ENCODE measurements at regions not wholly inside any gene's neighbourhood (a gene's known extent, or its start where the extent isn't known, plus 50 kb on each side); places are given as distances from the start of the nearest gene placed in this dataset.

GRCh38 chr21:33151941-33152731, 77.6 kb upstream of the IFNAR2 start:
- no peak overlapping the region for H3K27ac ChIP-seq
- no peaks in the 10 kb centered on the region for H3K79me2 ChIP-seq
- no peaks in the 10 kb centered on the region for H3K9me3 ChIP-seq (ENCODE audit: control insufficient read depth, low read length)
- H3K36me3 ChIP-seq (ENCODE audit: control insufficient read depth, insufficient read depth, low read length): no peaks in the 10 kb centered on the region
- no peak overlapping the region for H3K9ac ChIP-seq
- no peaks in the 10 kb centered on the region for H3K4me1 ChIP-seq
- TF ChIP-seq, protein P1, sequence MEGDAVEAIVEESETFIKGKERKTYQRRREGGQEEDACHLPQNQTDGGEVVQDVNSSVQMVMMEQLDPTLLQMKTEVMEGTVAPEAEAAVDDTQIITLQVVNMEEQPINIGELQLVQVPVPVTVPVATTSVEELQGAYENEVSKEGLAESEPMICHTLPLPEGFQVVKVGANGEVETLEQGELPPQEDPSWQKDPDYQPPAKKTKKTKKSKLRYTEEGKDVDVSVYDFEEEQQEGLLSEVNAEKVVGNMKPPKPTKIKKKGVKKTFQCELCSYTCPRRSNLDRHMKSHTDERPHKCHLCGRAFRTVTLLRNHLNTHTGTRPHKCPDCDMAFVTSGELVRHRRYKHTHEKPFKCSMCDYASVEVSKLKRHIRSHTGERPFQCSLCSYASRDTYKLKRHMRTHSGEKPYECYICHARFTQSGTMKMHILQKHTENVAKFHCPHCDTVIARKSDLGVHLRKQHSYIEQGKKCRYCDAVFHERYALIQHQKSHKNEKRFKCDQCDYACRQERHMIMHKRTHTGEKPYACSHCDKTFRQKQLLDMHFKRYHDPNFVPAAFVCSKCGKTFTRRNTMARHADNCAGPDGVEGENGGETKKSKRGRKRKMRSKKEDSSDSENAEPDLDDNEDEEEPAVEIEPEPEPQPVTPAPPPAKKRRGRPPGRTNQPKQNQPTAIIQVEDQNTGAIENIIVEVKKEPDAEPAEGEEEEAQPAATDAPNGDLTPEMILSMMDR (IDR thresholded peaks at IDR 0.05): no peak
- no peak overlapping the region for H3K4me3 ChIP-seq (ENCODE audit: low read depth, low read length)
- no peak overlapping the region for H3K4me2 ChIP-seq (ENCODE audit: low read length)
- no peak overlapping the region for H2AFZ ChIP-seq
- H3K27me3 ChIP-seq (ENCODE audit: control insufficient read depth, insufficient read depth, low read length): no peaks in the 10 kb centered on the region

GRCh38 chr21:33152732-33153130, 77.0 kb upstream of the IFNAR2 start:
- no peak overlapping the region for H3K4me3 ChIP-seq (ENCODE audit: low read depth, low read length)
- H3K36me3 ChIP-seq (ENCODE audit: control insufficient read depth, insufficient read depth, low read length): no peaks in the 10 kb centered on the region
- no peaks in the 10 kb centered on the region for H3K9me3 ChIP-seq (ENCODE audit: control insufficient read depth, low read length)
- no peak overlapping the region for H3K4me2 ChIP-seq (ENCODE audit: low read length)
- no peak overlapping the region for H3K9ac ChIP-seq
- TF ChIP-seq, protein P1 (IDR thresholded peaks at IDR 0.05): no peak
- no peaks in the 10 kb centered on the region for H3K27me3 ChIP-seq (ENCODE audit: control insufficient read depth, insufficient read depth, low read length)
- no peaks in the 10 kb centered on the region for H3K79me2 ChIP-seq
- no peaks in the 10 kb centered on the region for H3K4me1 ChIP-seq
- H3K27ac ChIP-seq: no peak overlapping the region
- H2AFZ ChIP-seq: no peak overlapping the region

- TF ChIP-seq, protein P1 (IDR thresholded peaks at IDR 0.05): no peak
- Histone ChIP-seq H3K36me3 (ENCODE audit: control insufficient read depth, insufficient read depth, low read length) (no peaks in the 10 kb centered on the region), H3K4me3 (ENCODE audit: low read depth, low read length) (no peak overlapping the region), H3K4me2 (ENCODE audit: low read length) (no peak overlapping the region), H3K27me3 (ENCODE audit: control insufficient read depth, insufficient read depth, low read length) (no peaks in the 10 kb centered on the region), H3K9me3 (ENCODE audit: control insufficient read depth, low read length) (no peaks in the 10 kb centered on the region), H2AFZ (no peak overlapping the region), H3K9ac (no peak overlapping the region), H3K79me2 (no peaks in the 10 kb centered on the region), H3K4me1 (no peaks in the 10 kb centered on the region), H3K27ac (no peak overlapping the region)
These were observed 74.7 kb upstream of the IFNAR2 start for GRCh38 chr21:33155005-33155404.

GRCh38 chr21:33155422-33155821, 74.3 kb upstream of the IFNAR2 start:
- TF ChIP-seq, protein P1 (IDR thresholded peaks at IDR 0.05): no peak
- Histone ChIP-seq H3K27ac (no peak overlapping the region), H3K4me1 (no peaks in the 10 kb centered on the region), H3K4me3 (ENCODE audit: low read depth, low read length) (no peak overlapping the region), H3K9me3 (ENCODE audit: control insufficient read depth, low read length) (no peaks in the 10 kb centered on the region), H3K9ac (no peak overlapping the region), H3K79me2 (no peaks in the 10 kb centered on the region), H3K4me2 (ENCODE audit: low read length) (no peak overlapping the region), H2AFZ (no peak overlapping the region), H3K36me3 (ENCODE audit: control insufficient read depth, insufficient read depth, low read length) (no peaks in the 10 kb centered on the region), H3K27me3 (ENCODE audit: control insufficient read depth, insufficient read depth, low read length) (no peaks in the 10 kb centered on the region)

DNA sequence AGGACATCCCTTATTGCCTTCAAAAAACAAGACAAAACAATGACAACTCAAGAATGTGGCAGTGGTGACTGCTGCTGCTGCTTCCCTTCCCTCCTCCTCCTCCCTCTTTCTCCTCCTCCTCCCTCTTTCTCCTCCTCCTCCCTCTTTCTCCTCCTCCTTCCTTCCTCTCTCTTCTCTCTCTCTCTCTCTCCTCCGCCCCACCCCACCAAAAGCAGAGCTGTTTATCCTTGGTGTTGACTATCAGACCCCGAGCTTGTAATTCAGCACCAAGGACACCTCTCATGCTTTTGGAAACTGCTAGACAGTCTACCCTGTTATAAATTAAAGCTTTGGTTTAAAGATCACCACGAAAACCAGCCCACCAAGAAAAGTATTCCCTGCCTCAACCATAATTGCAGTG, 72.4 kb upstream of the IFNAR2 start:
- no peaks in the 10 kb centered on the region for H3K27me3 ChIP-seq (ENCODE audit: control insufficient read depth, insufficient read depth, low read length)
- H3K36me3 ChIP-seq (ENCODE audit: control insufficient read depth, insufficient read depth, low read length): no peaks in the 10 kb centered on the region
- no peak overlapping the region for H3K27ac ChIP-seq

More for the DNA sequence above, 72.4 kb upstream of the IFNAR2 start:
- no peak overlapping the region for H3K4me3 ChIP-seq (ENCODE audit: low read depth, low read length)
- H2AFZ ChIP-seq: no peak overlapping the region
- no peak overlapping the region for H3K4me2 ChIP-seq (ENCODE audit: low read length)
- no peaks in the 10 kb centered on the region for H3K79me2 ChIP-seq
- no peaks in the 10 kb centered on the region for H3K4me1 ChIP-seq
- TF ChIP-seq, protein P1 (IDR thresholded peaks at IDR 0.05): no peak
- H3K9ac ChIP-seq: no peak overlapping the region
- H3K9me3 ChIP-seq (ENCODE audit: control insufficient read depth, low read length): no peaks in the 10 kb centered on the region

Measured in parathyroid adenoma (tissue), 2 donors.